ENCODE measurements at regions not wholly inside any gene's neighbourhood (a gene's known extent, or its start where the extent isn't known, plus 50 kb on each side); places are given as distances from the start of the nearest gene placed in this dataset.

GRCh38 chr11:33631749-33632091 lies 68.9 kb downstream of the C11orf91 start:
- no peak for TF ChIP-seq CTCF (IDR thresholded peaks at IDR 0.05)
- TF ChIP-seq POLR2A (IDR thresholded peaks at IDR 0.05), result no peak

Data from heart left ventricle (tissue), 13 donors.